ENCODE measurements at regions not wholly inside any gene's neighbourhood (a gene's known extent, or its start where the extent isn't known, plus 50 kb on each side); places are given as distances from the start of the nearest gene placed in this dataset.

GRCh38 chr15:70436428-70436827 lies 326.9 kb downstream of the UACA start:
- H3K4me3 ChIP-seq (ENCODE audit: insufficient read depth, low read depth, low read length), result no peak overlapping the region
- dilution Hi-C loops (cut with HindIII; ENCODE audit: low sequenced_read_pairs, unreplicated experiment), result no loop called here

More at GRCh38 chr15:70436428-70436827, 326.9 kb downstream of the UACA start:
- H2AFZ ChIP-seq (replicated peaks; ENCODE audit: low read length, poor library complexity), result no peak overlapping the region
- peaks cover 73% of the 10 kb centered on the region for H3K27me3 ChIP-seq (ENCODE audit: control insufficient read depth, insufficient read depth, low read length)
- TF ChIP-seq MAFK (IDR thresholded peaks at IDR 0.05; ENCODE audit: low read depth, low read length) (no peak), POLR2A (IDR thresholded peaks at IDR 0.05; ENCODE audit: low read depth, low read length) (no peak), RFX5 (IDR thresholded peaks at IDR 0.05; ENCODE audit: low read depth, low read length) (no peak), RAD21 (IDR thresholded peaks at IDR 0.05; ENCODE audit: low read length) (no peak), MAZ (IDR thresholded peaks at IDR 0.05; ENCODE audit: borderline replicate concordance, low read depth, low read length) (no peak), CEBPB (IDR thresholded peaks at IDR 0.05; ENCODE audit: low read depth, low read length) (no peak), USF2 (IDR thresholded peaks at IDR 0.05; ENCODE audit: low read depth, low read length) (no peak)
- no peak overlapping the region for H3K4ac ChIP-seq (ENCODE audit: low read depth, low read length)
- H3K18ac ChIP-seq (ENCODE audit: low read depth, low read length), result no peak overlapping the region
- no peaks in the 10 kb centered on the region for H4K20me1 ChIP-seq (ENCODE audit: insufficient read depth, low read length)
- H2BK5ac ChIP-seq (ENCODE audit: low read depth, low read length, poor library complexity, severe bottlenecking), result no peak overlapping the region
- H2BK120ac ChIP-seq (ENCODE audit: low read depth, low read length), result no peak overlapping the region
- no TSS peak for BruUV-seq (replicated peaks)
- intact Hi-C loops (cut with micrococcal nuclease) (no loop called here), in situ Hi-C loops (cut with MboI; ENCODE audit: low sequenced_read_pairs) (no loop called here)
- WGBS, 2 experiments (ENCODE audit: extremely low coverage in 2 of 2, insufficient read length in 1 of 2), result no CpG with 5 or more reads among the region's 3 CpGs
- no peak overlapping the region for H3K9ac ChIP-seq (ENCODE audit: low read depth, low read length)
- no peak overlapping the region for H3K27ac ChIP-seq (ENCODE audit: insufficient read depth, low read length)
- no peak overlapping the region for H3K14ac ChIP-seq (replicated peaks; ENCODE audit: low read depth, low read length)
- no peak overlapping the region for H2AK9ac ChIP-seq (replicated peaks; ENCODE audit: low read depth, low read length, poor library complexity)
- POLR2A ChIA-PET (ENCODE audit: unreplicated experiment), result no interaction called here
- H3K36me3 ChIP-seq (ENCODE audit: control insufficient read depth, insufficient read depth, low read length), result no peaks in the 10 kb centered on the region
- no peak overlapping the region for H4K5ac ChIP-seq (ENCODE audit: low read depth, low read length)
- no peak for DNase-seq
- H4K8ac ChIP-seq (ENCODE audit: low read depth in 2 of 2, low read length in 2 of 2), result no peak overlapping the region
- H3K79me1 ChIP-seq (ENCODE audit: low read depth in 1 of 2, low read length in 2 of 2), result no peaks in the 10 kb centered on the region
- no peak overlapping the region for H4K91ac ChIP-seq (ENCODE audit: insufficient read depth, low read depth, low read length)
- H3K9me3 ChIP-seq (ENCODE audit: control insufficient read depth, insufficient read depth, low read length), result no peaks in the 10 kb centered on the region
- H2BK15ac ChIP-seq (ENCODE audit: low read depth, low read length), result no peak overlapping the region
- no peak overlapping the region for H2BK20ac ChIP-seq (ENCODE audit: low read depth, low read length)
- H2AK5ac ChIP-seq (ENCODE audit: low read depth, low read length), result no peak overlapping the region
- no peak overlapping the region for H3K4me2 ChIP-seq (ENCODE audit: low read depth, low read length)
- H3K4me1 ChIP-seq (ENCODE audit: control insufficient read depth, insufficient read depth, low read length), result no peaks in the 10 kb centered on the region
- H3K9me1 ChIP-seq (ENCODE audit: insufficient read depth, low read length), result peaks cover 3% of the 10 kb centered on the region; the same call in 1 of the 2 replicates
- H3K23ac ChIP-seq (ENCODE audit: low read depth, low read length), result no peak overlapping the region
- CTCF ChIA-PET, result no interaction called here
- no peak overlapping the region for H3K56ac ChIP-seq (ENCODE audit: extremely low read depth, insufficient read depth, low read length)
- no peak for ATAC-seq (ENCODE audit: low read depth)
